Activated CD8-positive, alpha-beta memory T cell treated with anti-CD3 and anti-CD28 coated beads, Interleukin-2, amount 50 U/mL, for 1 hour (primary cell): ENCODE measurements at regions not wholly inside any gene's neighbourhood (a gene's known extent, or its start where the extent isn't known, plus 50 kb on each side); places are given as distances from the start of the nearest gene placed in this dataset.

Experiments used
- DNase-seq: peaks from one replicate; pipeline ENCODE4 v3.0.0-alpha.2; 2020; ENCODE audit errors: extremely low read depth

DNA sequence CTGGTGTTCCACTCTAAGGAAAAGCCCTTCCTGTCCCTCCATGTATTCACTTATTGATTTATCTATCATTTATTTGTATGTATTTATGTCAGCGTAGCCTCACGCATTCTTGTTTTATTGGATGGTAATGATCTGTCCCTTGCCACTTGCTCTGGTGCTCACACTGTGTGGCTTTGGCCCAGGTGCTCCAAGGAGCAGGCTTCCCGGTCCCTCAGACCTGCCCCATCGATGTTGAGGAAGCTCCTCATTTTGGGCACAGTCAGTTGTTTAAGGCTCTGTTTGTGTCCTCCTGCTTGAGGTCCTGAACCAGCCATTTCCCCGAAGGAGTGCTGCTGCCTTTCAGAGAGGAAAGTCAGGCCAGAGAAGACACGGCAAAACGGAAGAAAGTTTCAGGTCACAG is 1485.4 kb downstream of the TBC1D22A start:
- DNase-seq: no peak

GRCh38 chr22:48245196-48245485 is 1482.7 kb downstream of the TBC1D22A start:
- no peak for DNase-seq

GRCh38 chr22:48244388-48245195 is 1482.1 kb downstream of the TBC1D22A start:
- DNase-seq: no peak

DNA sequence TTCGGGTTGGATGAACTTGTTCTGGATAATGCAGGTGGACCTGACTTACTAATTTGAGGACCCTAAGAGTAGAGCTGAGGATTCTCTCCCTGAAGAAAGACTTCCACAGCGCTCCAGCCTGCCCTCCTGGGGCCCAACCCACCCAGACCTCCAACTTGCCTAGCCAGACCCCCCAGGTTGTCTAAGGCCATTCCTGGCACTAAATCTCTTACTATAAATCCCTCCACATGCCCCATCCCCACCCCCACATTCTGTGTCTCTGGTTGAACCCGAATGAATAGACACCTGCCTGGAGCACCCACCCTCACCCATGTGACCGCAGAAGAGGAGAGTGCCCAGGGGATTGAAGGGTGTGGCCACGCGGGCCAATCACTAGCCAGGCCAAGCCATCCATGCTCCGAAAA is 1480.0 kb downstream of the TBC1D22A start:
- DNase-seq: no peak

- DNase-seq: no peak
Observed at GRCh38 chr22:48241658-48242057, 1479.2 kb downstream of the TBC1D22A start.

- DNase-seq: no peak
Observed at GRCh38 chr22:48240935-48241230, 1478.4 kb downstream of the TBC1D22A start.

- no peak for DNase-seq
Observed at GRCh38 chr22:48240148-48240934, 1477.9 kb downstream of the TBC1D22A start.

GRCh38 chr22:48239461-48240147 is 1477.2 kb downstream of the TBC1D22A start:
- DNase-seq: no peak

- no peak for DNase-seq
Observed at GRCh38 chr22:48238966-48239365, 1476.5 kb downstream of the TBC1D22A start.

DNA sequence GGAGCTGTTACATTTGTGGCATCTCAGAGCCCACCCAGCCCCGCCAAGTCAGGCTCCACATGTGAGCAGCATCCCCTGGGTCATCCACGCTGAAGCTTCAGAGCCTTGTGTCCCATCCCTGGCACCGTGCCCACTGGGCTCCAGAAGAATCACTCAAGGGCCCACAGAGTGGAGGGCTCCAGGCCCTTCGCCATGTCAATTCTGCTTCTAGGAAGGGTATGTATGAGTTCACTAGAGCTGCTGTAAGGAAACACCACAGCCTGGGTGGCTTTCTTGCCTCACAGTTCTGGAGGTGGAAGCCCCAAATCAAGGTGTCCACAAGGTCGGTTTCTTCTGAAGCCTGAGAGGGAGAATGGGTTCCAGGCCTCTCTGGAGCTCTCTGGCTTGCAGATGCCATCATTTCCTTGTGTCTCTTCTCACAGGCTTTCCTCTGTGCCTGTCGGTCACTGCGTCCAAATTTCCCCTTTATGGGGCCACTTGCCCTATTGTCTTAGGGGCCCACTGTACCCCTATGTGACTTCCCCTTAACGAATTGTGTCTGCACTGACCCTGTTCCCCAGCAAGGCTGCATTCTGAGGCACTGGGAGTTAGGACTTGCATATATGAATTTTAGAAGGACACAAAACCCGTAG is 1476.0 kb downstream of the TBC1D22A start:
- no peak for DNase-seq

GRCh38 chr22:48237466-48238283 is 1475.2 kb downstream of the TBC1D22A start:
- no peak for DNase-seq

DNA sequence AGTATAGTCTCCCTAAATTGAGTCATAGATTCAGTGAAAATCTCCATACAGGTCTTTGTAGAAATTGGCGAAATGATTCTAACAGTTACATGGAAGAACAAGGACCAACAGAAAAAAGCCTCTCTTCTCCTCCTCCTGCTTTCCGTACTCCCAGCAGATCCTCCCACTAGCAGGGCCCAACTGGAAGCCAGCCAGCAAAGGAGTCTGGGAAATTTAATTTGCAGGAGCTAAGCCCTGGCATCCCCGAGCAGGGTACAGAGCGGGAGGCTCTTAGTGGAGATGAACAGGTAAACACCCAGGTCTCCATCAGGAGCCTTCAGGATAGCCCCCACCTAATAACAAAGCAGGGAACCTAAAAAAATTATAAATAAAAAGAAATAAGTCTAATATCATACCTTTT is 1473.8 kb downstream of the TBC1D22A start:
- DNase-seq: no peak

DNA sequence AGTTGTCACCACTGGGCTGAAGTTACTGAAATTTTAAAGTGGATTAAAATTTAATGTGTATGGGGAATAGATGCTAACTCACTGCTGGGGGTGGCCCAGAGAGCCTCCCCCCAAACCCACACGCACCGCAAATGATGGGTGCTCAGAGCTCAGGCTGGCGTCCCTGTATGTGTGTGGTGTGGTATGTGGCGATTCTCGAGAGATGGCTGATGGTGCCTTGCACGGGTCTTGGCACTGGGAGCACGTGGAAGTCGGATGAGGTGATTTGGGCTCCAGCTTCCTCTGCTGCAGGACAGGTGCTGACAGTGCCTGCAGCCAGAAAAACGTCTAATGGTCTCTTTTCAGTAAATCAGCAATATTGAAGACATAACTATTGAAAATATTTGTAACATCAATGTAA is 1473.3 kb downstream of the TBC1D22A start:
- no peak for DNase-seq

DNA sequence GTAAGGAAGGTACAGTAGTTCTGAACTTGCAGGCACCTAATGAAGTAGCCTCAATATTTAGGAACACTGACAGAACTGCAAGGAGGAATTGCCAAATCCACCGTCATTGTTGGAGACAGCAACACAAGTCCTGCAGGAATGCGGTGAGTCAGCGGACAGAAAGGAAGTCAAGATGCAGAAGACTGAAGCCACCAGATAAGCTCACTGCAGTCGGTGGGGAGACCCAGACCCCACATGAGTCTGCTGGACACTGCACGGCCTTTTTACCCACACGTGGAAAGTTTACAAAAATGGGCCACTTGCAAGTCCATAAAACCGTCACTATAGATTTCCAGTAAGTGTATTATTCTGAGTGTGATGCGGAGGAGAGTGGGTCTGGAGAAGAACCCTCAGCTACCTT is 1471.6 kb downstream of the TBC1D22A start:
- DNase-seq: no peak

DNA sequence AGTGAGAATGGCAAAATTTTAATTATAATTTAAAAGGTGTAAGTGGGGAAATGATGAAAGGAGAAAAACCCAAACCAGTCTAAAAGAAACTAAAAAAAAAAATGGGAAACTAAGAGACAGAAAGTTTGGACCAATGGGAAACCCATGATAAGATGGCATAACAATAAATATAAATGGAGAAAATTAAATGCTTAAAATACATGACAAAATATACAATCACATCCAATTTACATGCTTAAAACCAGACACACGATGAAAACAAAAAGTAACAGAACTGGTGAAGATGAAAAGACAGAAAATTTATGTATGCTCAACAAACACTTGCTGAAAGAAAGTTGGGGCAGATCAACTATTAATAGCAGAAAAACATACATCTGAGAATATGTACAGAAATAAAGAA is 1471.1 kb downstream of the TBC1D22A start:
- no peak for DNase-seq

- DNase-seq: no peak
Observed at GRCh38 chr22:48228468-48228867, 1466.0 kb downstream of the TBC1D22A start.

GRCh38 chr22:48227341-48228018 is 1465.0 kb downstream of the TBC1D22A start:
- no peak for DNase-seq

DNA sequence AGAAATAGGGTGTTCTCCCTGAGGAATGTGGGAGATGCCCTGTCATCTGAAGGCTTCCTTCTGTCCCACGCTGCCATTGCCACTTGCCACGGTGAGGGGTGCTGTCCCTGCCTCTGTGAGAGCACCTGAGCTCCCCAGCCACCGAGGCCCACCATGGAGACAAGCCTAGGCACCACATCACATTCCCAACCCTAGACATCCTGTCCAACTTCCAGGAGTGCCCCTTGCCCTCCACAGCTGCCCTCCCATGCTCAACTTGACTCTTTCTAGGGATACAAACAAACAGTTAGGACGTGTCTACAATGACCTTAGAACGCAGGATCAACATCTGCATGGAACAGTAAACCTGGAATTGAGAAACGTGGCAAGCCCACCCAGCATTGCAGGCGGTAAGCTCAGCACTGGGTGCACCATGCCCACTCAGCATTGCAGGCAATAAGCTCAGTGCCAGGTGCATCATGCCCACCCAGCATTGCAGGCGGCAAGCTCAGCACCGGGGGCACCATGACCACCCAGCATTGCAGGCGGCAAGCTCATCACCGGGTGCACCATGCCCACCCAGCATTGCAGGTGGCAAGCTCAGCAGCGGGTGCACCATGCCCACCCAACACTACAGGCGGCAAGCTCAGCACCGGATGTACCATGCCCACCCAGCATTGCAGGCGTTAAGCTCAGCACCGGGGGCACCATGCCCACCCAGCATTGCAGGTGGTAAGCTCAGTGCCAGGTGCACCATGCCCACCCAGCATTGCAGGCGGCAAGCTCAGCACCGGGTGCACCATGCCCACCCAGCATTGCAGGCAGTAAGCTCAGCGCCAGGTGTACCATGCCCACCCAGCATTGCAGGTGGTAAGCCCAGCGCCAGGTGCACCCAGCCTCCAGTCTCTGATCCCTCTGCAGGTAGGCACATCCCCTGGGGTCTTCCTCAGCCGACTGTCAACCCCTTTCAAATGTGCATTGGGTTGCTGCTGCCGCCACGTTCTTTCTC is 1463.9 kb downstream of the TBC1D22A start:
- DNase-seq: no peak

GRCh38 chr22:48224332-48224731 is 1461.9 kb downstream of the TBC1D22A start:
- DNase-seq: no peak
